Liver (tissue), 8 donors: ENCODE measurements at regions not wholly inside any gene's neighbourhood (a gene's known extent, or its start where the extent isn't known, plus 50 kb on each side); places are given as distances from the start of the nearest gene placed in this dataset.

Experiments used
- DNase-seq: peaks from one replicate; pipeline ENCODE4 v3.0.0-alpha.2; 2017; ENCODE audit warnings: low spot score
- H3K27ac ChIP-seq, 2 donors: one replicate each; pipeline ENCODE4 v1.7.0; 2013; ENCODE audit warnings: inconsistent platforms in 2 of 2, low read length in 2 of 2, control low read depth in 1 of 2, low read depth in 1 of 2, mild to moderate bottlenecking in 1 of 2
- H3K27me3 ChIP-seq, 4 donors: one replicate each; pipeline versions ENCODE4 v1.6.1 to v1.7.0; 2013; ENCODE audit warnings: low read length in 3 of 4, inconsistent platforms in 1 of 4, mild to moderate bottlenecking in 1 of 4, moderate library complexity in 1 of 4; ENCODE audit not compliant: control insufficient read depth in 4 of 4, insufficient read depth in 4 of 4
- H3K36me3 ChIP-seq, 4 donors: one replicate each; pipeline versions ENCODE4 v1.6.1 to v1.7.0; 2013; ENCODE audit warnings: low read length in 3 of 4, mild to moderate bottlenecking in 3 of 4, low read depth in 1 of 4, moderate library complexity in 1 of 4; ENCODE audit not compliant: control insufficient read depth in 4 of 4, insufficient read depth in 3 of 4
- H3K4me1 ChIP-seq, 4 donors: one replicate each; pipeline versions ENCODE4 v1.6.1 to v1.7.0; 2013; ENCODE audit warnings: low read length in 3 of 4, mild to moderate bottlenecking in 3 of 4, moderate library complexity in 1 of 4; ENCODE audit not compliant: control insufficient read depth in 4 of 4, insufficient read depth in 4 of 4
- H3K4me3 ChIP-seq, 3 donors: one replicate each; pipeline versions ENCODE4 v1.6.1 to v1.7.0; 2013; ENCODE audit warnings: low read length in 3 of 3, control low read depth in 1 of 3, low read depth in 1 of 3, mild to moderate bottlenecking in 1 of 3
- H3K9ac ChIP-seq, 2 donors: one replicate each; pipeline ENCODE4 v1.7.0; 2013; ENCODE audit warnings: low read length in 2 of 2, mild to moderate bottlenecking in 2 of 2, moderate library complexity in 2 of 2, control low read depth in 1 of 2, low read depth in 1 of 2
- H3K9me3 ChIP-seq, 4 donors: one replicate each; pipeline versions ENCODE4 v1.6.1 to v1.7.0; 2013; ENCODE audit warnings: low read length in 3 of 4; ENCODE audit not compliant: control insufficient read depth in 4 of 4
- ATF3 ChIP-seq: IDR thresholded peaks from 2 replicates; pipeline ENCODE4 v1.6.1; 2016; ENCODE audit warnings: antibody characterized with exemption
- CTCF ChIP-seq: fragments of 150-350 bp; IDR thresholded peaks from 2 replicates; pipeline ENCODE4 v1.5.1; 2017; ENCODE audit warnings: improper control_type of control experiment, low read depth, low read length; ENCODE audit not compliant: missing input control
- EGR1 ChIP-seq, 2 donors: IDR thresholded peaks; 2 replicates each; pipeline ENCODE4 v1.6.1; 2016 to 2018; ENCODE audit warnings: antibody characterized with exemption in 2 of 2, low read depth in 2 of 2
- FOXA1 ChIP-seq: IDR thresholded peaks from 2 replicates; pipeline ENCODE4 v1.6.1; 2016; ENCODE audit warnings: antibody characterized with exemption
- FOXA2 ChIP-seq: IDR thresholded peaks from 2 replicates; pipeline ENCODE4 v1.6.1; 2016; ENCODE audit warnings: antibody characterized with exemption
- GABPA ChIP-seq, 2 donors: IDR thresholded peaks in 1 of 2; conservative IDR thresholded peaks in 1 of 2; 2 replicates each; pipeline ENCODE4 v1.6.1; 2016; ENCODE audit warnings: antibody characterized with exemption in 2 of 2, mild to moderate bottlenecking in 1 of 2, moderate library complexity in 1 of 2
- HNF4A ChIP-seq, 2 donors: conservative IDR thresholded peaks; 2 replicates each; pipeline ENCODE4 v1.6.1; 2016; ENCODE audit warnings: antibody characterized with exemption in 2 of 2, mild to moderate bottlenecking in 2 of 2
- HNF4G ChIP-seq: IDR thresholded peaks from 2 replicates; pipeline ENCODE4 v1.6.1; 2016; ENCODE audit warnings: antibody characterized with exemption
- JUND ChIP-seq, 2 donors: IDR thresholded peaks; 2 replicates each; pipeline ENCODE4 v1.6.1; 2016; ENCODE audit warnings: antibody characterized with exemption in 2 of 2
- NR2F2 ChIP-seq: IDR thresholded peaks from 2 replicates; pipeline ENCODE4 v1.6.1; 2016; ENCODE audit warnings: antibody characterized with exemption
- RAD21 ChIP-seq, 2 donors: IDR thresholded peaks; 2 replicates each; pipeline ENCODE4 v1.6.1; 2016; ENCODE audit warnings: antibody characterized with exemption in 2 of 2, mild to moderate bottlenecking in 2 of 2
- RXRA ChIP-seq, 2 donors: IDR thresholded peaks; 2 replicates each; pipeline ENCODE4 v1.6.1; 2017 to 2018; ENCODE audit warnings: antibody characterized with exemption in 2 of 2, mild to moderate bottlenecking in 1 of 2
- SP1 ChIP-seq: IDR thresholded peaks from 2 replicates; pipeline ENCODE4 v1.6.1; 2018; ENCODE audit warnings: antibody characterized with exemption, mild to moderate bottlenecking
- TAF1 ChIP-seq: conservative IDR thresholded peaks from 2 replicates; pipeline ENCODE4 v1.6.1; 2016; ENCODE audit warnings: antibody characterized with exemption, mild to moderate bottlenecking
- YY1 ChIP-seq: IDR thresholded peaks from 2 replicates; pipeline ENCODE4 v1.6.1; 2016; ENCODE audit warnings: antibody characterized with exemption, mild to moderate bottlenecking
- WGBS: extraction: QIAGEN DNeasy Blood & Tissue Kit; methylation state at CpG from one replicate; pipeline ENCODE4 v1.1.7; 2013; 5-methylcytosine and 5-hydroxymethylcytosine counted together
- TF ChIP-seq, protein P1 (sequence below): IDR thresholded peaks from 2 replicates; pipeline ENCODE4 v1.6.1; 2016; ENCODE audit warnings: antibody characterized with exemption, mild to moderate bottlenecking
- TF ChIP-seq, protein P2 (sequence below): IDR thresholded peaks from 2 replicates; pipeline ENCODE4 v1.6.1; 2016; ENCODE audit warnings: antibody characterized with exemption
- TF ChIP-seq, protein P3 (sequence below): IDR thresholded peaks from 2 replicates; pipeline ENCODE4 v1.6.1; 2016; ENCODE audit warnings: antibody characterized with exemption
- donor health status: healthy.
- donor health status: healthy.
- donor health status: healthy.
- donor health status: healthy.
- donor health status: healthy.

DNA sequence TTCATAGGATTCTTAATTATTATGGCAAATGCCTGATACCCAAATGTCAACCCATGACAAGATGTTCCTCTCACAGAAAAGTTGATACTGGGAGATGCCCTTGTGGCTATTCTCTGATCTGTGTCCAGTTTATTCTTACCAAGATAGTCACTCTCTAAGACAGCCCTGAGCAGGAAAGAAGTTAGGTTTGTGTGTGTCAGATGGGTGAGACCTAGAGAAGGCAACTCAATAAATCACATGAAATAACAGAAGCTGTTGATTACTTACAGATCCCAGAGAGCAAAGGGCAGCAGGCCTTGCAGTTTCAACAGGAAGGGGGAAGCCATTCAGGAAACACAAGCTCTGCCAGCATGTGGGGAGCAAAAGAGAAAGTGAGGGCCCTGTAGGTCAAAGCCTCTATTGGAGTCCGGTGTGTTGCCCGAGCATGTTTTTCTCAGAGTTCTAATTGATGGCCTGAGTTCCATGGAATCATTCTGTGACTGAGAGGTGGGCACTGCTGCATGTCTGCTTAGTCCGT is 1193.7 kb upstream of the CDH18 start:
- H3K27me3 ChIP-seq = no peaks in the 10 kb centered on the region
- no peak overlapping the region for H3K9ac ChIP-seq
- DNase-seq = no peak
- H3K36me3 ChIP-seq = no peaks in the 10 kb centered on the region
- no peak overlapping the region for H3K27ac ChIP-seq
- H3K4me1 ChIP-seq = no peaks in the 10 kb centered on the region
- no peaks in the 10 kb centered on the region for H3K9me3 ChIP-seq
- no peak overlapping the region for H3K4me3 ChIP-seq
- WGBS = 74% methylated on average over 3 of the region's 3 CpGs
- TF ChIP-seq HNF4G = no peak
- TF ChIP-seq, protein P1, sequence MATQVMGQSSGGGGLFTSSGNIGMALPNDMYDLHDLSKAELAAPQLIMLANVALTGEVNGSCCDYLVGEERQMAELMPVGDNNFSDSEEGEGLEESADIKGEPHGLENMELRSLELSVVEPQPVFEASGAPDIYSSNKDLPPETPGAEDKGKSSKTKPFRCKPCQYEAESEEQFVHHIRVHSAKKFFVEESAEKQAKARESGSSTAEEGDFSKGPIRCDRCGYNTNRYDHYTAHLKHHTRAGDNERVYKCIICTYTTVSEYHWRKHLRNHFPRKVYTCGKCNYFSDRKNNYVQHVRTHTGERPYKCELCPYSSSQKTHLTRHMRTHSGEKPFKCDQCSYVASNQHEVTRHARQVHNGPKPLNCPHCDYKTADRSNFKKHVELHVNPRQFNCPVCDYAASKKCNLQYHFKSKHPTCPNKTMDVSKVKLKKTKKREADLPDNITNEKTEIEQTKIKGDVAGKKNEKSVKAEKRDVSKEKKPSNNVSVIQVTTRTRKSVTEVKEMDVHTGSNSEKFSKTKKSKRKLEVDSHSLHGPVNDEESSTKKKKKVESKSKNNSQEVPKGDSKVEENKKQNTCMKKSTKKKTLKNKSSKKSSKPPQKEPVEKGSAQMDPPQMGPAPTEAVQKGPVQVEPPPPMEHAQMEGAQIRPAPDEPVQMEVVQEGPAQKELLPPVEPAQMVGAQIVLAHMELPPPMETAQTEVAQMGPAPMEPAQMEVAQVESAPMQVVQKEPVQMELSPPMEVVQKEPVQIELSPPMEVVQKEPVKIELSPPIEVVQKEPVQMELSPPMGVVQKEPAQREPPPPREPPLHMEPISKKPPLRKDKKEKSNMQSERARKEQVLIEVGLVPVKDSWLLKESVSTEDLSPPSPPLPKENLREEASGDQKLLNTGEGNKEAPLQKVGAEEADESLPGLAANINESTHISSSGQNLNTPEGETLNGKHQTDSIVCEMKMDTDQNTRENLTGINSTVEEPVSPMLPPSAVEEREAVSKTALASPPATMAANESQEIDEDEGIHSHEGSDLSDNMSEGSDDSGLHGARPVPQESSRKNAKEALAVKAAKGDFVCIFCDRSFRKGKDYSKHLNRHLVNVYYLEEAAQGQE = no peak
- TF ChIP-seq FOXA1 = no peak
- TF ChIP-seq YY1 = no peak
- TF ChIP-seq SP1 = no peak
- no peak for TF ChIP-seq ATF3
- TF ChIP-seq NR2F2 = no peak
- TF ChIP-seq FOXA2 = no peak
- TF ChIP-seq TAF1 = no peak
- no peak for TF ChIP-seq RXRA (IDR thresholded peaks at IDR 0.05)

DNA sequence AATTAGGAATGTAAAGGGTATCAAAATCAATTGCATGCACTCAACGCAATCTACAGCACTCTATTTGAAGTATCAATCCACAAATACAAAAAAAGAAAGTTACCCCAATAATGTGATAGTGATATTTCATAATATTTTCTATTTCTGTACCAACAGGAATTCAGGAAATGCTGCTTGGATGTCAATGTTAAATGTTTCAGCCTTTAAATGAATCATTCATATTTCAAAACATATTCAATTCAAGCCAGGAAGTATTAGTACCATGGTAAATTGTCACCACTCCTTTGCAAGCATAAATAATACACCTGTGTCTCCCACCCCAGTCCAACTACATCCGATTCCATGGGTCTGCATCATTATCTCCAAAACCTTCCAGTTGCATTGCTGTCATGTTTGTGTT is 1185.5 kb upstream of the CDH18 start:
- no peak overlapping the region for H3K4me3 ChIP-seq
- no peak overlapping the region for H3K9ac ChIP-seq
- WGBS = 87% methylated on average over 2 of the region's 2 CpGs
- H3K27me3 ChIP-seq = no peaks in the 10 kb centered on the region
- no peak for DNase-seq
- no peak overlapping the region for H3K27ac ChIP-seq
- H3K9me3 ChIP-seq = no peaks in the 10 kb centered on the region
- no peaks in the 10 kb centered on the region for H3K36me3 ChIP-seq
- no peaks in the 10 kb centered on the region for H3K4me1 ChIP-seq
- no peak for TF ChIP-seq FOXA2
- TF ChIP-seq, protein P1 = no peak
- TF ChIP-seq TAF1 = no peak
- TF ChIP-seq, protein P2, sequence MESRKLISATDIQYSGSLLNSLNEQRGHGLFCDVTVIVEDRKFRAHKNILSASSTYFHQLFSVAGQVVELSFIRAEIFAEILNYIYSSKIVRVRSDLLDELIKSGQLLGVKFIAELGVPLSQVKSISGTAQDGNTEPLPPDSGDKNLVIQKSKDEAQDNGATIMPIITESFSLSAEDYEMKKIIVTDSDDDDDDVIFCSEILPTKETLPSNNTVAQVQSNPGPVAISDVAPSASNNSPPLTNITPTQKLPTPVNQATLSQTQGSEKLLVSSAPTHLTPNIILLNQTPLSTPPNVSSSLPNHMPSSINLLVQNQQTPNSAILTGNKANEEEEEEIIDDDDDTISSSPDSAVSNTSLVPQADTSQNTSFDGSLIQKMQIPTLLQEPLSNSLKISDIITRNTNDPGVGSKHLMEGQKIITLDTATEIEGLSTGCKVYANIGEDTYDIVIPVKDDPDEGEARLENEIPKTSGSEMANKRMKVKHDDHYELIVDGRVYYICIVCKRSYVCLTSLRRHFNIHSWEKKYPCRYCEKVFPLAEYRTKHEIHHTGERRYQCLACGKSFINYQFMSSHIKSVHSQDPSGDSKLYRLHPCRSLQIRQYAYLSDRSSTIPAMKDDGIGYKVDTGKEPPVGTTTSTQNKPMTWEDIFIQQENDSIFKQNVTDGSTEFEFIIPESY = no peak
- TF ChIP-seq JUND (IDR thresholded peaks at IDR 0.05) = no peak
- TF ChIP-seq ATF3 = no peak
- TF ChIP-seq RAD21 (IDR thresholded peaks at IDR 0.05) = no peak
- TF ChIP-seq HNF4A (conservative IDR thresholded peaks at IDR 0.05) = no peak
- no peak for TF ChIP-seq SP1
- TF ChIP-seq, protein P3, sequence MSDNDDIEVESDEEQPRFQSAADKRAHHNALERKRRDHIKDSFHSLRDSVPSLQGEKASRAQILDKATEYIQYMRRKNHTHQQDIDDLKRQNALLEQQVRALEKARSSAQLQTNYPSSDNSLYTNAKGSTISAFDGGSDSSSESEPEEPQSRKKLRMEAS = no peak
- TF ChIP-seq EGR1 (IDR thresholded peaks at IDR 0.05; ENCODE audit: low read depth in 2 of 2) = no peak
- TF ChIP-seq HNF4G = no peak
- TF ChIP-seq YY1 = no peak
- TF ChIP-seq RXRA (IDR thresholded peaks at IDR 0.05) = no peak
- TF ChIP-seq CTCF = no peak
- no peak for TF ChIP-seq GABPA (IDR thresholded peaks at IDR 0.05 in 1 of 2, conservative IDR thresholded peaks at IDR 0.05 in 1 of 2)
